GM23338 (cell line): ENCODE measurements at regions not wholly inside any gene's neighbourhood (a gene's known extent, or its start where the extent isn't known, plus 50 kb on each side); places are given as distances from the start of the nearest gene placed in this dataset.

Experiments
- EZH2 ChIP-seq: fragments of 200-600 bp; sonication (generic); IDR thresholded peaks from one replicate; pipeline ENCODE4 v1.8.0; 2017; ENCODE audit warnings: antibody characterized with exemption, mild to moderate bottlenecking, low read depth; ENCODE audit not compliant: unreplicated experiment
- POLR2AphosphoS5 ChIP-seq: IDR thresholded peaks from 2 replicates; pipeline ENCODE4 v1.6.1; 2016; ENCODE audit warnings: antibody characterized with exemption, low read depth
- STAT1 ChIP-seq: IDR thresholded peaks from one replicate; pipeline ENCODE4 v1.6.1; 2016; ENCODE audit warnings: antibody characterized with exemption; ENCODE audit not compliant: unreplicated experiment
- TF ChIP-seq, protein P1 (sequence below), 2 experiments: fragments of 200-600 bp in 1 of 2; sonication (generic) in 1 of 2; conservative IDR thresholded peaks; 2 replicates each; pipeline versions ENCODE4 v1.5.1 to v1.6.1; 2016 to 2017; ENCODE audit warnings: antibody characterized with exemption in 2 of 2, low read depth in 2 of 2, mild to moderate bottlenecking in 2 of 2, moderate library complexity in 1 of 2
- TF ChIP-seq, protein P2 (sequence below): IDR thresholded peaks from one replicate; pipeline ENCODE4 v1.6.1; 2018; ENCODE audit warnings: antibody characterized with exemption; ENCODE audit not compliant: unreplicated experiment

DNA sequence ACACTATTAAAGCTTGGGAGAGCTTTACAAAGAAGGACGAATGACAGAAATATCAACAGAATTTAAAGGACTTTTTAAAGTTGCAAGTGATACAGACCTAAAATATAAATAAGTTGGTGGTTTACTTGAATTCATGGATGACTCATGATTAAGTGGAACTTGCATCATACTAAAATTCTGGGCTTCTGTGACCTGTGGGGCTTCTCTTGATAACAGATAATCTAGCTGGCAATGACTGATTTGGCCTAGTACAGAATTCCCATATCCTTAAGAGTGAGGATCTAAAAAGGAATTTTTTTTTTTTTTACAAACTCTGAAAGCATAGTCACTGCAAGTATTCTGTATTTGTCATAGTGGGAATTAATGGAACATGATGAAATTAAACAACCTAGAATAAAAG is 543.7 kb upstream of the SGCD start:
- TF ChIP-seq, protein P1, sequence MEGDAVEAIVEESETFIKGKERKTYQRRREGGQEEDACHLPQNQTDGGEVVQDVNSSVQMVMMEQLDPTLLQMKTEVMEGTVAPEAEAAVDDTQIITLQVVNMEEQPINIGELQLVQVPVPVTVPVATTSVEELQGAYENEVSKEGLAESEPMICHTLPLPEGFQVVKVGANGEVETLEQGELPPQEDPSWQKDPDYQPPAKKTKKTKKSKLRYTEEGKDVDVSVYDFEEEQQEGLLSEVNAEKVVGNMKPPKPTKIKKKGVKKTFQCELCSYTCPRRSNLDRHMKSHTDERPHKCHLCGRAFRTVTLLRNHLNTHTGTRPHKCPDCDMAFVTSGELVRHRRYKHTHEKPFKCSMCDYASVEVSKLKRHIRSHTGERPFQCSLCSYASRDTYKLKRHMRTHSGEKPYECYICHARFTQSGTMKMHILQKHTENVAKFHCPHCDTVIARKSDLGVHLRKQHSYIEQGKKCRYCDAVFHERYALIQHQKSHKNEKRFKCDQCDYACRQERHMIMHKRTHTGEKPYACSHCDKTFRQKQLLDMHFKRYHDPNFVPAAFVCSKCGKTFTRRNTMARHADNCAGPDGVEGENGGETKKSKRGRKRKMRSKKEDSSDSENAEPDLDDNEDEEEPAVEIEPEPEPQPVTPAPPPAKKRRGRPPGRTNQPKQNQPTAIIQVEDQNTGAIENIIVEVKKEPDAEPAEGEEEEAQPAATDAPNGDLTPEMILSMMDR (conservative IDR thresholded peaks at IDR 0.05; ENCODE audit: low read depth in 2 of 2) = no peak
- TF ChIP-seq STAT1 (no peak), POLR2AphosphoS5 (no peak), EZH2 (no peak)
- TF ChIP-seq, protein P2, sequence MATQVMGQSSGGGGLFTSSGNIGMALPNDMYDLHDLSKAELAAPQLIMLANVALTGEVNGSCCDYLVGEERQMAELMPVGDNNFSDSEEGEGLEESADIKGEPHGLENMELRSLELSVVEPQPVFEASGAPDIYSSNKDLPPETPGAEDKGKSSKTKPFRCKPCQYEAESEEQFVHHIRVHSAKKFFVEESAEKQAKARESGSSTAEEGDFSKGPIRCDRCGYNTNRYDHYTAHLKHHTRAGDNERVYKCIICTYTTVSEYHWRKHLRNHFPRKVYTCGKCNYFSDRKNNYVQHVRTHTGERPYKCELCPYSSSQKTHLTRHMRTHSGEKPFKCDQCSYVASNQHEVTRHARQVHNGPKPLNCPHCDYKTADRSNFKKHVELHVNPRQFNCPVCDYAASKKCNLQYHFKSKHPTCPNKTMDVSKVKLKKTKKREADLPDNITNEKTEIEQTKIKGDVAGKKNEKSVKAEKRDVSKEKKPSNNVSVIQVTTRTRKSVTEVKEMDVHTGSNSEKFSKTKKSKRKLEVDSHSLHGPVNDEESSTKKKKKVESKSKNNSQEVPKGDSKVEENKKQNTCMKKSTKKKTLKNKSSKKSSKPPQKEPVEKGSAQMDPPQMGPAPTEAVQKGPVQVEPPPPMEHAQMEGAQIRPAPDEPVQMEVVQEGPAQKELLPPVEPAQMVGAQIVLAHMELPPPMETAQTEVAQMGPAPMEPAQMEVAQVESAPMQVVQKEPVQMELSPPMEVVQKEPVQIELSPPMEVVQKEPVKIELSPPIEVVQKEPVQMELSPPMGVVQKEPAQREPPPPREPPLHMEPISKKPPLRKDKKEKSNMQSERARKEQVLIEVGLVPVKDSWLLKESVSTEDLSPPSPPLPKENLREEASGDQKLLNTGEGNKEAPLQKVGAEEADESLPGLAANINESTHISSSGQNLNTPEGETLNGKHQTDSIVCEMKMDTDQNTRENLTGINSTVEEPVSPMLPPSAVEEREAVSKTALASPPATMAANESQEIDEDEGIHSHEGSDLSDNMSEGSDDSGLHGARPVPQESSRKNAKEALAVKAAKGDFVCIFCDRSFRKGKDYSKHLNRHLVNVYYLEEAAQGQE = no peak
